ENCODE measurements at regions not wholly inside any gene's neighbourhood (a gene's known extent, or its start where the extent isn't known, plus 50 kb on each side); places are given as distances from the start of the nearest gene placed in this dataset.

DNA sequence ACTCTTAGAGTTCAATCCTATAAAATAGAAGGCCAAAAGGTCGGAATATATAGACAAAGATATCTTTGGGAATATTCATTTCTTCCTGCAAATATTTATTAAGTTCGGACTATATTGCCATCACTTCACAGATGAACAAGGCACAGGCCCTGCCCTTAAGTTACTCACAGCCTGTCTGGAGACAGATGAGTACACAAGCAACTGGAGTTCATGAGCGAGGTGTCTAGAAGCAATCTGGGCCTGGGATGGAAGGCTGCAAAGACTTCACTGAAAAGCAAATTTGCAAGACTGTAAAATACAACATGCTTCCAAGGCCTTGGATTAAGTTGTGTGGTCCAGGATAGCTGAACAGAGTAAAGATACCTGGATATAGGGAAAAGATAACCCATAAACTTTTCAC lies 56.7 kb upstream of the CEP85L start:
- Histone ChIP-seq H3K4me3 (ENCODE audit: low read length) (peak overlapping the region; percentile 83), H3K27ac (ENCODE audit: low read depth in 1 of 2, low read length in 2 of 2) (peak overlapping the region in 1 of 2 donors; percentile 78), H3K36me3 (ENCODE audit: insufficient read depth, low read length) (no peaks in the 10 kb centered on the region), H3K27me3 (ENCODE audit: control insufficient read depth in 1 of 2, insufficient read depth in 2 of 2, low read length in 2 of 2) (no peaks in the 10 kb centered on the region), H3K4me1 (ENCODE audit: insufficient read depth, low read length) (peaks cover 62% of the 10 kb centered on the region), H3K9me3 (ENCODE audit: control insufficient read depth in 1 of 2, insufficient read depth in 1 of 2, low read length in 2 of 2) (no peaks in the 10 kb centered on the region)
- peak in 3 of 14 experiments; percentile 19 to 54 (median 24) for DNase-seq
- H3K36me3 Mint-ChIP-seq (ENCODE audit: low read depth) = peaks cover 53% of the 10 kb centered on the region
- H3K9me3 Mint-ChIP-seq = no peaks in the 10 kb centered on the region
- CTCF ChIA-PET = interaction anchor here (0.6 to 2.3 kb wide), 5 partner anchors 17 to 69 kb away, joined by 3 to 17 read pairs (median 6); no protein-coding TSS in a partner anchor
- POLR2A ChIA-PET = interaction anchor here (1.1 to 5.4 kb wide), 11 partner anchors 11 to 186 kb away, joined by 3 to 87 read pairs (median 29); partner anchors contain the start of genes ASF1A and CEP85L
- H3K4me1 Mint-ChIP-seq (ENCODE audit: low read depth) = peaks cover 87% of the 10 kb centered on the region
- TF ChIP-seq, protein P1, sequence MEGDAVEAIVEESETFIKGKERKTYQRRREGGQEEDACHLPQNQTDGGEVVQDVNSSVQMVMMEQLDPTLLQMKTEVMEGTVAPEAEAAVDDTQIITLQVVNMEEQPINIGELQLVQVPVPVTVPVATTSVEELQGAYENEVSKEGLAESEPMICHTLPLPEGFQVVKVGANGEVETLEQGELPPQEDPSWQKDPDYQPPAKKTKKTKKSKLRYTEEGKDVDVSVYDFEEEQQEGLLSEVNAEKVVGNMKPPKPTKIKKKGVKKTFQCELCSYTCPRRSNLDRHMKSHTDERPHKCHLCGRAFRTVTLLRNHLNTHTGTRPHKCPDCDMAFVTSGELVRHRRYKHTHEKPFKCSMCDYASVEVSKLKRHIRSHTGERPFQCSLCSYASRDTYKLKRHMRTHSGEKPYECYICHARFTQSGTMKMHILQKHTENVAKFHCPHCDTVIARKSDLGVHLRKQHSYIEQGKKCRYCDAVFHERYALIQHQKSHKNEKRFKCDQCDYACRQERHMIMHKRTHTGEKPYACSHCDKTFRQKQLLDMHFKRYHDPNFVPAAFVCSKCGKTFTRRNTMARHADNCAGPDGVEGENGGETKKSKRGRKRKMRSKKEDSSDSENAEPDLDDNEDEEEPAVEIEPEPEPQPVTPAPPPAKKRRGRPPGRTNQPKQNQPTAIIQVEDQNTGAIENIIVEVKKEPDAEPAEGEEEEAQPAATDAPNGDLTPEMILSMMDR (IDR thresholded peaks at IDR 0.05) = no peak
- H3K27ac Mint-ChIP-seq = peak overlapping the region; percentile 97
- intact Hi-C loops (cut with DNase I, micrococcal nuclease) = loop anchor here (2.0 to 5.0 kb wide), 4 partner anchors 34 to 184 kb away; partner anchors contain the start of gene ASF1A (in 1 of the 2)
- peak overlapping the region; percentile 98 for H3K4me3 Mint-ChIP-seq
- H3K27me3 Mint-ChIP-seq = no peaks in the 10 kb centered on the region
- ATAC-seq (ENCODE audit: poor library complexity) = no peak

DNA sequence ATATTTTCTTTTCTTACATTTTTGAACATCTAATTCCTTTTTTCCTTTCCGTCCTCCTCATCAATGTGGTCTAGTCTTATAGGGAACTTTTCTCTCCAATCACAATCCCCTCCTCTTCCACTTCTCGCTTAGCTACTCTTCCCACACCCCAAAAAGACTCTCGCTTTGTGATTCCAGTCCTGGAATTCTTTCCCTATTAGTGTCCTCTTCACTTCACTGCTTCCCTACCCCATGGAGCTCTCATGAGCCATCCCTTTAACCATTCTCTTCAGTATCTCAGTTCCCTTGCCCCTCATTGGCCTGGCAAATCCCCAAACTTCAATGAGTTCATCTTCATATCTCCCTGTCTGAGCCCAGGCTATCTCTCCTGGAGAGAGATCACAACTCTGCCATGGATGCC lies 55.3 kb upstream of the CEP85L start:
- Mint-ChIP-seq H3K27me3 (no peaks in the 10 kb centered on the region), H3K4me3 (peak overlapping the region; percentile 98), H3K9me3 (no peaks in the 10 kb centered on the region), H3K4me1 (ENCODE audit: low read depth) (peaks cover 81% of the 10 kb centered on the region), H3K36me3 (ENCODE audit: low read depth) (peaks cover 63% of the 10 kb centered on the region), H3K27ac (peak overlapping the region; percentile 97)
- Histone ChIP-seq H3K4me3 (ENCODE audit: low read length) (peak overlapping the region; percentile 16), H3K27me3 (ENCODE audit: control insufficient read depth in 1 of 2, insufficient read depth in 2 of 2, low read length in 2 of 2) (no peaks in the 10 kb centered on the region), H3K4me1 (ENCODE audit: insufficient read depth, low read length) (peaks cover 54% of the 10 kb centered on the region), H3K27ac (ENCODE audit: low read depth in 1 of 2, low read length in 2 of 2) (peak overlapping the region; percentile 21 to 52), H3K36me3 (ENCODE audit: insufficient read depth, low read length) (no peaks in the 10 kb centered on the region), H3K9me3 (ENCODE audit: control insufficient read depth in 1 of 2, insufficient read depth in 1 of 2, low read length in 2 of 2) (no peaks in the 10 kb centered on the region)
- ATAC-seq (ENCODE audit: poor library complexity) (no peak), DNase-seq (no peak)
- POLR2A ChIA-PET = interaction anchor here (1.0 to 5.4 kb wide), 11 partner anchors 9 to 188 kb away, joined by 3 to 87 read pairs (median 4); partner anchors contain the start of genes ASF1A and CEP85L
- CTCF ChIA-PET = interaction anchor here (1.1 to 2.3 kb wide), 3 partner anchors 10 to 19 kb away, joined by 4 to 8 read pairs (median 7); no protein-coding TSS in a partner anchor
- TF ChIP-seq, protein P1 (IDR thresholded peaks at IDR 0.05) = no peak
- intact Hi-C loops (cut with DNase I, micrococcal nuclease) = loop anchor here (5.0 kb wide), 3 partner anchors 36 to 186 kb away; partner anchors contain the start of gene ASF1A (in 1 of the 2)

DNA sequence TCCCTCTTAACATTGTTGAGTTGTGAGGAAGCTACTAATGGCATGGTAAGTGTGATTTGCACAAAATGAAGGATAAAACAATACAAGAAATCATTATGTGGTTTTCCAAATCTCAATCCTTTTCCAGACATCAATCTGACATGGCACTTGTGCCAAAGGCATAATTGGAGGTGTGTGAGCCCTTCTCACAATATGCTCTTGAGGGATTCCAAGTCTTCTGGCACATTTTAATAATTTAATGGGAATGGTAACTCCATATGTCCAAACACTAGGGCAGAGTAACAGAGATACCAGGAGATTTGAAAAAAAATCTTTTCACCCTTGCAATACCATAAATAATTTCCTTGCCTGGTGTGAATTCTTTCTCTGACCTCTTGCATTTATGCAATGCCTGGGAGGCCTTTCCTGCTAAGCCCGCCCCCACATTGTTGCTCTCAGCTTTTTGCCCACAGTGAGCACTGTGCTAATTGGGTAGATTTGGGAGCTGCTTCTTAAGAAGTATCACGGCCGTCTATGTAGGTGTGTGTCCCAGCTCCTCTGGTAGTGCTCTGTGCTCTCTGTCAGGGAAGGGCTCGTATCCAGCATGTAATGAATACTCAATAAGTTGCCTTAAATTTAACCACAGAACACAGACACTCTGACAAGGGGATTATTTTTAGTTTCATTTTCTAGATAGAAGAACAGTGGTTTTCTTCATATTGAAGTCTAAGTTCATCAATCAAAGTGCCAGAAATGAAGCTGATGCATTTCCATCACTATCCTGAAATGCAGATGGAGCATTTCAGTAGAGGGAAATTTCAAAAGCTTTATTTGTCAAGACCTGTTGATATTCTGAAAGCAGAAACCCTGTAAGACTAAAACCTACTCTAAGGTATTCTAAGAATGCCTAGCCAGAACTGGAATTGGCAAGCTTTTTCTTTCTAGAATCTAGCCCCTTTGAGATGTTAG lies 54.4 kb upstream of the CEP85L start:
- POLR2A ChIA-PET = interaction anchor here (0.8 to 2.3 kb wide), 12 partner anchors 8 to 188 kb away, joined by 3 to 10 read pairs (median 4); partner anchors contain the start of genes ASF1A and CEP85L
- ATAC-seq (ENCODE audit: poor library complexity) (peak; percentile 5), DNase-seq (peak in 5 of 14 experiments; percentile 9 to 51 (median 39))
- CTCF ChIA-PET = interaction anchor here (1.0 to 2.3 kb wide), 4 partner anchors 9 to 41 kb away, joined by 3 to 8 read pairs (median 6); no protein-coding TSS in a partner anchor
- peak overlapping the region; percentile 97 for H3K27ac Mint-ChIP-seq
- TF ChIP-seq, protein P1 (IDR thresholded peaks at IDR 0.05) = no peak
- no peaks in the 10 kb centered on the region for H3K27me3 Mint-ChIP-seq
- Histone ChIP-seq H3K27ac (ENCODE audit: low read depth in 1 of 2, low read length in 2 of 2) (peak overlapping the region; percentile 21 to 39), H3K4me3 (ENCODE audit: low read length) (peak overlapping the region; percentile 16), H3K36me3 (ENCODE audit: insufficient read depth, low read length) (peaks cover 6% of the 10 kb centered on the region), H3K4me1 (ENCODE audit: insufficient read depth, low read length) (peaks cover 46% of the 10 kb centered on the region), H3K27me3 (ENCODE audit: control insufficient read depth in 1 of 2, insufficient read depth in 2 of 2, low read length in 2 of 2) (no peaks in the 10 kb centered on the region), H3K9me3 (ENCODE audit: control insufficient read depth in 1 of 2, insufficient read depth in 1 of 2, low read length in 2 of 2) (no peaks in the 10 kb centered on the region)
- H3K4me3 Mint-ChIP-seq = peak overlapping the region; percentile 98
- H3K9me3 Mint-ChIP-seq = no peaks in the 10 kb centered on the region
- peaks cover 72% of the 10 kb centered on the region for H3K36me3 Mint-ChIP-seq (ENCODE audit: low read depth)
- peaks cover 81% of the 10 kb centered on the region for H3K4me1 Mint-ChIP-seq (ENCODE audit: low read depth)
- intact Hi-C loops (cut with DNase I, micrococcal nuclease) = loop anchor here (2.0 to 5.0 kb wide), 4 partner anchors 13 to 186 kb away; partner anchors contain the start of gene ASF1A (in 1 of the 2)
